Pancreas (tissue), 10 donors: ENCODE measurements at regions not wholly inside any gene's neighbourhood (a gene's known extent, or its start where the extent isn't known, plus 50 kb on each side); places are given as distances from the start of the nearest gene placed in this dataset.

Source experiments
- ATAC-seq, 4 donors: fragments of 200-7000 bp; cut with Tn5 transposase; one replicate each; pipeline versions ENCODE4 v1.8.0 to v1.9.1; 2020; ENCODE audit warnings: mild to moderate bottlenecking in 4 of 4, moderate library complexity in 4 of 4
- DNase-seq, 6 donors: peaks; one replicate each; pipeline ENCODE4 v3.0.0-alpha.2; 2020
- FAIRE-seq: peaks from 2 replicates; lab custom pipeline; 2012; peaks lifted over from hg19 to GRCh38; lab: Jason Lieb, UNC
- H3K27ac ChIP-seq, 4 donors: fragments of 200-600 bp; sonication (generic); 1 replicate in 3 of 4; 2 replicates in 1 of 4; pipeline versions ENCODE4 v1.5.0 to v1.8.0; 2020
- H3K27me3 ChIP-seq, 4 donors: fragments of 200-600 bp; one replicate each; pipeline ENCODE4 v1.8.0; 2021
- H3K36me3 ChIP-seq, 3 donors: fragments of 200-600 bp; sonication (generic) in 1 of 3; one replicate each; pipeline versions ENCODE4 v1.5.0 to v1.8.0; 2020 to 2021
- H3K4me1 ChIP-seq, 3 donors: fragments of 200-600 bp; one replicate each; pipeline ENCODE4 v1.8.0; 2021
- H3K4me3 ChIP-seq, 4 donors: fragments of 200-600 bp; sonication (generic) in 2 of 4; one replicate each; pipeline versions ENCODE4 v1.5.0 to v1.8.0; 2020 to 2021
- H3K9me3 ChIP-seq, 4 donors: fragments of 200-600 bp; one replicate each; pipeline ENCODE4 v1.8.0; 2021
- CTCF ChIP-seq, 4 donors: fragments of 200-600 bp; sonication (generic) in 3 of 4; IDR thresholded peaks; one replicate each; pipeline versions ENCODE4 v1.5.0 to v1.8.0; 2021; ENCODE audit warnings: antibody characterized with exemption in 4 of 4
- WGBS, 2 donors: extraction: QIAGEN DNeasy Blood & Tissue Kit; methylation state at CpG; one replicate each; pipeline ENCODE4 v1.1.7; 2013; 5-methylcytosine and 5-hydroxymethylcytosine counted together
- intact Hi-C, 3 donors: fragments of 100-400 bp; cut with DNase I; formaldehyde crosslinking; loops; one replicate each; pipeline versions ENCODE4 v1.11.1 to v1.14.2; 2022
- donor health status: healthy with polysubstance abuse.
- donor health status: DM: no; HTN: no; CAD: no; lungs with moderate emphysema.
- donor health status: DM: no; HTN: no; CAD: no.
- donor health status: control.
- donor health status: control.
- donor health status: Bipolar disorder and iron deficiency.
- donor health status: DM: yes; HTN: yes; CAD: no.
- donor health status: DM: no; HTN: no; CAD: no.
- donor health status: DM: no; HTN: no; CAD: no.
- donor health status: DM: yes; HTN: yes; CAD: no.

GRCh38 chr5:93916872-93917271, 175.5 kb upstream of the POU5F2 start:
- no peak for TF ChIP-seq CTCF (IDR thresholded peaks at IDR 0.05)
- intact Hi-C loops: no loop called here
- H3K4me3 ChIP-seq: no peak overlapping the region
- FAIRE-seq (no peak), ATAC-seq (no peak), DNase-seq (no peak)
- H3K36me3 ChIP-seq: no peaks in the 10 kb centered on the region
- H3K9me3 ChIP-seq: no peaks in the 10 kb centered on the region
- no peak overlapping the region for H3K27ac ChIP-seq
- H3K4me1 ChIP-seq: no peaks in the 10 kb centered on the region
- WGBS, 2 donors: 92 to 97% methylated on average over 1 of the region's 1 CpG
- no peaks in the 10 kb centered on the region for H3K27me3 ChIP-seq

GRCh38 chr5:93915142-93915553, 173.7 kb upstream of the POU5F2 start:
- H3K36me3 ChIP-seq: no peaks in the 10 kb centered on the region
- no peaks in the 10 kb centered on the region for H3K9me3 ChIP-seq
- H3K4me1 ChIP-seq: no peaks in the 10 kb centered on the region
- FAIRE-seq: no peak
- peak; percentile 20 to 48 (median 30) for TF ChIP-seq CTCF (IDR thresholded peaks at IDR 0.05)
- DNase-seq: no peak
- H3K27ac ChIP-seq: no peak overlapping the region
- ATAC-seq: peak; percentile 48 to 82 (median 74)
- H3K27me3 ChIP-seq: no peaks in the 10 kb centered on the region
- intact Hi-C loops: no loop called here
- no peak overlapping the region for H3K4me3 ChIP-seq

- no peak for DNase-seq
- 48 to 62% methylated on average over 2 of the region's 2 CpGs for WGBS, 2 donors
- H3K4me3 ChIP-seq: no peak overlapping the region
- no peaks in the 10 kb centered on the region for H3K27me3 ChIP-seq
- no peak overlapping the region for H3K27ac ChIP-seq
- no peak for ATAC-seq
- no peaks in the 10 kb centered on the region for H3K4me1 ChIP-seq
- FAIRE-seq: no peak
- intact Hi-C loops: no loop called here
- H3K36me3 ChIP-seq: no peaks in the 10 kb centered on the region
- TF ChIP-seq CTCF (IDR thresholded peaks at IDR 0.05): no peak
- no peaks in the 10 kb centered on the region for H3K9me3 ChIP-seq
Observed at GRCh38 chr5:93911609-93912008, 170.2 kb upstream of the POU5F2 start.

GRCh38 chr5:93909356-93909755, 168.0 kb upstream of the POU5F2 start:
- H3K27me3 ChIP-seq: no peaks in the 10 kb centered on the region
- no peak for TF ChIP-seq CTCF (IDR thresholded peaks at IDR 0.05)
- ATAC-seq: no peak
- H3K4me3 ChIP-seq: no peak overlapping the region
- H3K27ac ChIP-seq: no peak overlapping the region
- intact Hi-C loops: no loop called here
- no peak for FAIRE-seq
- no peaks in the 10 kb centered on the region for H3K36me3 ChIP-seq
- peaks cover 0 to 5% (median 0%) of the 10 kb centered on the region in 3 donors for H3K4me1 ChIP-seq
- H3K9me3 ChIP-seq: no peaks in the 10 kb centered on the region
- no peak for DNase-seq
- 52 to 57% methylated on average over 1 of the region's 1 CpG for WGBS, 2 donors

- intact Hi-C loops: no loop called here
- 89 to 96% methylated on average over 1 of the region's 1 CpG for WGBS, 2 donors
- no peak for FAIRE-seq
Observed at GRCh38 chr5:93904917-93905316, 163.5 kb upstream of the POU5F2 start.

More at GRCh38 chr5:93904917-93905316, 163.5 kb upstream of the POU5F2 start:
- H3K27ac ChIP-seq: no peak overlapping the region
- H3K36me3 ChIP-seq: no peaks in the 10 kb centered on the region
- H3K4me1 ChIP-seq: peaks cover 0 to 10% (median 8%) of the 10 kb centered on the region in 3 donors
- DNase-seq: no peak
- TF ChIP-seq CTCF (IDR thresholded peaks at IDR 0.05): no peak
- no peaks in the 10 kb centered on the region for H3K9me3 ChIP-seq
- no peak for ATAC-seq
- no peak overlapping the region for H3K4me3 ChIP-seq
- H3K27me3 ChIP-seq: no peaks in the 10 kb centered on the region
